Mesendoderm (in vitro differentiated cells): ENCODE measurements at regions not wholly inside any gene's neighbourhood (a gene's known extent, or its start where the extent isn't known, plus 50 kb on each side); places are given as distances from the start of the nearest gene placed in this dataset.

Experiments
- DNase-seq: peaks from one replicate; pipeline ENCODE4 v3.0.0; 2013
- H2AK5ac ChIP-seq: 2 replicates; pipeline ENCODE4 v1.6.1; 2013; ENCODE audit warnings: low read length, inconsistent platforms
- H2BK120ac ChIP-seq: 2 replicates; pipeline ENCODE4 v1.6.1; 2013; ENCODE audit warnings: low read depth, mild to moderate bottlenecking, low read length, moderate library complexity, mixed read lengths
- H2BK15ac ChIP-seq: replicated peaks from 2 replicates; pipeline ENCODE4 v1.6.1; 2013; ENCODE audit warnings: low read depth, mild to moderate bottlenecking, moderate library complexity
- H2BK5ac ChIP-seq: 2 replicates; pipeline ENCODE4 v1.6.1; 2013; ENCODE audit warnings: low read length, inconsistent platforms
- H3K18ac ChIP-seq: 2 replicates; pipeline ENCODE4 v1.6.1; 2013; ENCODE audit warnings: mild to moderate bottlenecking, low read length, mixed read lengths
- H3K23ac ChIP-seq: one replicate; pipeline ENCODE4 v1.6.1; 2013; ENCODE audit warnings: low read length
- H3K27ac ChIP-seq: 2 replicates; pipeline ENCODE4 v1.5.1; 2013; ENCODE audit warnings: low read depth, mild to moderate bottlenecking, inconsistent platforms, low read length, moderate library complexity
- H3K27me3 ChIP-seq: 2 replicates; pipeline ENCODE4 v1.6.1; 2013; ENCODE audit warnings: low read length, control low read depth, mild to moderate bottlenecking, inconsistent platforms; ENCODE audit not compliant: insufficient read depth, poor library complexity
- H3K36me3 ChIP-seq: 2 replicates; pipeline ENCODE4 v1.6.1; 2013; ENCODE audit warnings: low read length, inconsistent platforms; ENCODE audit not compliant: control insufficient read depth, insufficient read depth
- H3K4ac ChIP-seq: one replicate; pipeline ENCODE4 v1.6.1; 2013; ENCODE audit warnings: low read depth, mild to moderate bottlenecking, low read length, moderate library complexity
- H3K4me1 ChIP-seq: 2 replicates; pipeline ENCODE4 v1.6.1; 2013; ENCODE audit warnings: low read depth, low read length, inconsistent platforms; ENCODE audit not compliant: control insufficient read depth
- H3K4me2 ChIP-seq: 2 replicates; pipeline ENCODE4 v1.6.1; 2013; ENCODE audit warnings: low read length
- H3K4me3 ChIP-seq: 2 replicates; pipeline ENCODE4 v1.5.1; 2013; ENCODE audit warnings: mild to moderate bottlenecking, low read length
- H3K56ac ChIP-seq: one replicate; pipeline ENCODE4 v1.6.1; 2013; ENCODE audit warnings: low read length
- H3K79me1 ChIP-seq: 2 replicates; pipeline ENCODE4 v1.6.1; 2013; ENCODE audit warnings: low read length, inconsistent platforms
- H3K79me2 ChIP-seq: 2 replicates; pipeline ENCODE4 v1.6.1; 2013; ENCODE audit warnings: mild to moderate bottlenecking, low read length; ENCODE audit not compliant: control insufficient read depth, insufficient read depth
- H3K9ac ChIP-seq: 2 replicates; pipeline ENCODE4 v1.6.1; 2013; ENCODE audit warnings: low read length, inconsistent platforms
- H4K5ac ChIP-seq: one replicate; pipeline ENCODE4 v1.6.1; 2013; ENCODE audit warnings: low read length
- H4K8ac ChIP-seq: one replicate; pipeline ENCODE4 v1.6.1; 2013; ENCODE audit warnings: low read depth, mild to moderate bottlenecking, control low read depth, low read length, moderate library complexity
- WGBS: extraction: QIAGEN DNeasy Blood & Tissue Kit; methylation state at CpG from one replicate; pipeline ENCODE4 v1.1.7; 2013; ENCODE audit warnings: low lambda C conversion rate, missing lambda C conversion rate; ENCODE audit not compliant: insufficient coverage; ENCODE audit errors: extremely low coverage; 5-methylcytosine and 5-hydroxymethylcytosine counted together

- WGBS = no CpG with 5 or more reads among the region's 2 CpGs
Measured at GRCh38 chr4:123159479-123159878, 237.1 kb upstream of the NUDT6 start.

GRCh38 chr4:123162859-123163258, 233.7 kb upstream of the SPRY1 start:
- no peak overlapping the region for H3K56ac ChIP-seq
- no peak overlapping the region for H2AK5ac ChIP-seq
- H2BK5ac ChIP-seq = no peak overlapping the region
- H3K27me3 ChIP-seq = no peaks in the 10 kb centered on the region
- peaks cover 1% of the 10 kb centered on the region for H3K4me1 ChIP-seq
- H3K27ac ChIP-seq = no peak overlapping the region
- H4K8ac ChIP-seq = no peak overlapping the region
- H3K4me3 ChIP-seq = no peak overlapping the region
- no peak overlapping the region for H3K23ac ChIP-seq
- WGBS = no CpG with 5 or more reads among the region's 4 CpGs
- no peak overlapping the region for H3K9ac ChIP-seq
- H4K5ac ChIP-seq = no peak overlapping the region
- no peak overlapping the region for H3K4me2 ChIP-seq
- no peak overlapping the region for H3K4ac ChIP-seq
- DNase-seq = no peak
- H2BK120ac ChIP-seq = no peak overlapping the region
- no peak overlapping the region for H3K18ac ChIP-seq
- no peaks in the 10 kb centered on the region for H3K36me3 ChIP-seq
- no peak overlapping the region for H2BK15ac ChIP-seq
- H3K79me1 ChIP-seq = no peaks in the 10 kb centered on the region
- no peaks in the 10 kb centered on the region for H3K79me2 ChIP-seq

More at GRCh38 chr4:123159479-123159878, 237.1 kb upstream of the NUDT6 start:
- Histone ChIP-seq H2BK120ac (no peak overlapping the region), H3K79me2 (no peaks in the 10 kb centered on the region), H2AK5ac (no peak overlapping the region), H3K79me1 (no peaks in the 10 kb centered on the region), H3K27me3 (no peaks in the 10 kb centered on the region), H3K23ac (no peak overlapping the region), H3K56ac (no peak overlapping the region), H4K5ac (no peak overlapping the region), H3K4me2 (no peak overlapping the region), H3K9ac (no peak overlapping the region), H2BK15ac (no peak overlapping the region), H3K36me3 (no peaks in the 10 kb centered on the region), H3K18ac (no peak overlapping the region), H3K4me3 (no peak overlapping the region), H3K27ac (no peak overlapping the region), H3K4me1 (peaks cover 2% of the 10 kb centered on the region), H3K4ac (peak overlapping the region; percentile 16), H2BK5ac (no peak overlapping the region), H4K8ac (no peak overlapping the region)
- DNase-seq = peak; percentile 56

- no CpG with 5 or more reads among the region's 1 CpG for WGBS
- H2BK120ac ChIP-seq = no peak overlapping the region
- H3K27ac ChIP-seq = no peak overlapping the region
- no peak overlapping the region for H3K56ac ChIP-seq
- H3K23ac ChIP-seq = no peak overlapping the region
- DNase-seq = no peak
- H2BK5ac ChIP-seq = no peak overlapping the region
- no peaks in the 10 kb centered on the region for H3K27me3 ChIP-seq
- no peaks in the 10 kb centered on the region for H3K4me1 ChIP-seq
- H2AK5ac ChIP-seq = no peak overlapping the region
- H2BK15ac ChIP-seq = no peak overlapping the region
- H3K4ac ChIP-seq = no peak overlapping the region
- no peak overlapping the region for H3K18ac ChIP-seq
- H4K5ac ChIP-seq = no peak overlapping the region
- H3K79me2 ChIP-seq = no peaks in the 10 kb centered on the region
- H3K9ac ChIP-seq = no peak overlapping the region
- H3K79me1 ChIP-seq = no peaks in the 10 kb centered on the region
- H4K8ac ChIP-seq = no peak overlapping the region
- no peak overlapping the region for H3K4me3 ChIP-seq
- H3K4me2 ChIP-seq = no peak overlapping the region
- no peaks in the 10 kb centered on the region for H3K36me3 ChIP-seq
Measured at GRCh38 chr4:123163501-123163900, 233.1 kb upstream of the SPRY1 start.

- Histone ChIP-seq H2BK120ac (no peak overlapping the region), H3K79me2 (no peaks in the 10 kb centered on the region), H3K27me3 (no peaks in the 10 kb centered on the region), H3K4me2 (no peak overlapping the region), H3K18ac (no peak overlapping the region), H3K4me1 (no peaks in the 10 kb centered on the region), H2BK5ac (no peak overlapping the region), H3K4me3 (no peak overlapping the region), H4K5ac (no peak overlapping the region), H3K23ac (no peak overlapping the region), H3K4ac (no peak overlapping the region), H3K9ac (no peak overlapping the region), H2AK5ac (no peak overlapping the region), H2BK15ac (no peak overlapping the region), H3K56ac (no peak overlapping the region), H3K36me3 (no peaks in the 10 kb centered on the region), H4K8ac (no peak overlapping the region), H3K79me1 (no peaks in the 10 kb centered on the region), H3K27ac (no peak overlapping the region)
- no CpG with 5 or more reads among the region's 3 CpGs for WGBS
- DNase-seq = peak; percentile 18
Measured at GRCh38 chr4:123166023-123166422, 230.6 kb upstream of the SPRY1 start.

- Histone ChIP-seq H2AK5ac (no peak overlapping the region), H3K23ac (no peak overlapping the region), H3K18ac (no peak overlapping the region), H3K4ac (no peak overlapping the region), H3K36me3 (no peaks in the 10 kb centered on the region), H3K4me3 (no peak overlapping the region), H3K56ac (no peak overlapping the region), H3K79me2 (no peaks in the 10 kb centered on the region), H3K9ac (no peak overlapping the region), H3K4me1 (no peaks in the 10 kb centered on the region), H3K27me3 (no peaks in the 10 kb centered on the region), H3K27ac (no peak overlapping the region), H3K79me1 (no peaks in the 10 kb centered on the region), H2BK15ac (no peak overlapping the region), H4K8ac (no peak overlapping the region), H2BK5ac (no peak overlapping the region), H2BK120ac (no peak overlapping the region), H3K4me2 (no peak overlapping the region), H4K5ac (no peak overlapping the region)
- no peak for DNase-seq
Measured at GRCh38 chr4:123167931-123168330, 228.7 kb upstream of the SPRY1 start.

- no peaks in the 10 kb centered on the region for H3K79me1 ChIP-seq
- H3K23ac ChIP-seq = no peak overlapping the region
- peak; percentile 4 for DNase-seq
- H3K27me3 ChIP-seq = no peaks in the 10 kb centered on the region
- H3K4ac ChIP-seq = no peak overlapping the region
- H2BK120ac ChIP-seq = no peak overlapping the region
- no peak overlapping the region for H4K5ac ChIP-seq
- no CpG with 5 or more reads among the region's 2 CpGs for WGBS
- no peaks in the 10 kb centered on the region for H3K36me3 ChIP-seq
- H3K27ac ChIP-seq = no peak overlapping the region
- no peak overlapping the region for H2BK15ac ChIP-seq
- no peak overlapping the region for H2AK5ac ChIP-seq
- no peak overlapping the region for H3K4me3 ChIP-seq
- H4K8ac ChIP-seq = no peak overlapping the region
- no peak overlapping the region for H3K18ac ChIP-seq
- no peak overlapping the region for H3K4me2 ChIP-seq
- H3K4me1 ChIP-seq = no peaks in the 10 kb centered on the region
- no peaks in the 10 kb centered on the region for H3K79me2 ChIP-seq
- no peak overlapping the region for H3K9ac ChIP-seq
- no peak overlapping the region for H3K56ac ChIP-seq
- H2BK5ac ChIP-seq = no peak overlapping the region
Measured at GRCh38 chr4:123168812-123169211, 227.8 kb upstream of the SPRY1 start.
